K562 (cell line): ENCODE measurements at regions not wholly inside any gene's neighbourhood (a gene's known extent, or its start where the extent isn't known, plus 50 kb on each side); places are given as distances from the start of the nearest gene placed in this dataset.
"Not testable (repeated sequence)": the region's sequence is repeated elsewhere in the genome, so short reads cannot be mapped to it uniquely, and the experiment has no call there.

Experiments used
- ATAC-seq: fragments of 200-7000 bp; cut with Tn5 transposase; 3 replicates; pipeline ENCODE4 v1.9.1; 2020; ENCODE audit warnings: moderate library complexity
- BruUV-seq: library from RNA; stranded (reverse); fragments of 400-500 nt; replicated peaks from 2 replicates; lab custom pipeline; 2021; lab: Mats Ljungman, UMichigan
- CTCF ChIA-PET: fragments of 300-600 bp; formaldehyde crosslinking; extraction: SDS; loops from one replicate; lab custom pipeline; 2021; ENCODE audit warnings: low intra/inter-chr PET ratio; lab: Yijun Ruan, JAX
- POLR2A ChIA-PET: fragments of 300-600, 350-650 bp; sonication (Branson Sonifier 250); formaldehyde crosslinking; extraction: SDS; loops from one replicate; lab custom pipeline; 2021; ENCODE audit warnings: antibody characterized with exemption, inconsistent platforms; lab: Yijun Ruan, JAX
- DNase-seq, 4 experiments: peaks; one replicate each; pipeline versions ENCODE4 v3.0.0 to v3.0.0-alpha.2; 2011 to 2018; ENCODE audit warnings: low spot score in 3 of 4, mixed read lengths in 3 of 4; ENCODE audit errors: extremely low read depth in 1 of 4
- FAIRE-seq: peaks from 2 replicates; lab custom pipeline; 2011; peaks lifted over from hg19 to GRCh38; lab: Jason Lieb, UNC
- H2AFZ ChIP-seq: 2 replicates; pipeline ENCODE4 v1.6.0; 2011; ENCODE audit warnings: low read depth, low read length, control low read depth, inconsistent platforms
- H3K27ac ChIP-seq: fragments of 200-600 bp; 3 replicates; pipeline ENCODE4 v1.8.0; 2011; ENCODE audit warnings: low read depth, mild to moderate bottlenecking, control low read depth, inconsistent platforms, low read length, moderate library complexity, mixed read lengths; ENCODE audit errors: extremely low read depth
- H3K27me3 ChIP-seq, 2 experiments: fragments of 300-600 bp in 1 of 2; 2 replicates in 1 of 2; 3 replicates in 1 of 2; pipeline versions ENCODE4 v1.6.0 to v1.8.0; 2011; ENCODE audit warnings: inconsistent platforms in 2 of 2, low read length in 2 of 2, mild to moderate bottlenecking in 1 of 2, mixed read lengths in 1 of 2, moderate library complexity in 1 of 2; ENCODE audit not compliant: control insufficient read depth in 2 of 2, insufficient read depth in 2 of 2
- H3K36me3 ChIP-seq: fragments of 300-600 bp; 3 replicates; pipeline ENCODE4 v1.8.0; 2011; ENCODE audit warnings: mild to moderate bottlenecking, low read length, inconsistent platforms; ENCODE audit not compliant: control insufficient read depth, insufficient read depth
- H3K4me1 ChIP-seq, 2 experiments: fragments of 200-600 bp in 1 of 2; replicated peaks in 1 of 2; 2 replicates in 1 of 2; 3 replicates in 1 of 2; pipeline versions ENCODE4 v1.5.1 to v1.8.0; 2011; ENCODE audit warnings: inconsistent platforms in 2 of 2, low read length in 2 of 2, mild to moderate bottlenecking in 1 of 2, mixed read lengths in 1 of 2, moderate library complexity in 1 of 2; ENCODE audit not compliant: control insufficient read depth in 2 of 2, insufficient read depth in 2 of 2
- H3K4me2 ChIP-seq: 2 replicates; pipeline ENCODE4 v1.6.1; 2011; ENCODE audit warnings: low read length, control low read depth, inconsistent platforms, mixed read lengths; ENCODE audit not compliant: insufficient read depth
- H3K4me3 ChIP-seq: fragments of 200-600 bp; sonication (generic), shearing (Covaris generic); 2 replicates; pipeline ENCODE4 v1.5.1; 2016; ENCODE audit warnings: control low read depth, inconsistent platforms
- H3K79me2 ChIP-seq: fragments of 200-600 bp; 3 replicates; pipeline ENCODE4 v1.8.0; 2011; ENCODE audit warnings: low read length, inconsistent platforms; ENCODE audit not compliant: control insufficient read depth, insufficient read depth
- H3K9ac ChIP-seq, 2 experiments: 2 replicates each; pipeline versions ENCODE4 v1.6.0 to v1.6.1; 2011; ENCODE audit warnings: low read depth in 2 of 2, low read length in 2 of 2, control low read depth in 1 of 2, inconsistent platforms in 1 of 2, mild to moderate bottlenecking in 1 of 2, mixed read lengths in 1 of 2; ENCODE audit not compliant: insufficient read depth in 1 of 2
- H3K9me1 ChIP-seq: one replicate; pipeline ENCODE4 v1.6.0; 2011; ENCODE audit warnings: inconsistent platforms, mild to moderate bottlenecking, low read length, moderate library complexity; ENCODE audit not compliant: control insufficient read depth, insufficient read depth
- H3K9me3 ChIP-seq: replicated peaks from 2 replicates; pipeline ENCODE4 v1.5.1; 2011; ENCODE audit warnings: low read depth, low read length, inconsistent platforms; ENCODE audit not compliant: control insufficient read depth, insufficient read depth
- H4K20me1 ChIP-seq: replicated peaks from 2 replicates; pipeline ENCODE4 v1.6.1; 2011; ENCODE audit warnings: low read length, inconsistent platforms, mixed read lengths; ENCODE audit not compliant: control insufficient read depth, insufficient read depth
- MEIS2 ChIP-seq: fragments of 450-650 bp; IDR thresholded peaks from 2 replicates; pipeline ENCODE4 v1.6.1; 2014; ENCODE audit warnings: mild to moderate bottlenecking; ENCODE audit not compliant: partially characterized antibody
- XRCC5 ChIP-seq: fragments of 200-400 bp; formaldehyde crosslinking; IDR thresholded peaks from 2 replicates; pipeline ENCODE4 v1.6.1; 2017; ENCODE audit warnings: low read depth, mild to moderate bottlenecking, low read length
- ZNF408 ChIP-seq: fragments of 250-450 bp; sonication (Bioruptor Pico); IDR thresholded peaks from 2 replicates; pipeline ENCODE4 v1.4.0; 2020; ENCODE audit warnings: low read depth, mild to moderate bottlenecking, moderate library complexity
- ZNF668 ChIP-seq: fragments of 250-450 bp; sonication (Bioruptor Pico); IDR thresholded peaks from 2 replicates; pipeline ENCODE4 v1.8.0; 2022; ENCODE audit warnings: mild to moderate bottlenecking, inconsistent platforms
- WGBS: fragments of 100-300 bp; shearing (Covaris generic); methylation state at CpG from one replicate; pipeline ENCODE4 v1.1.6; 2016; ENCODE audit warnings: low coverage, mixed read lengths; ENCODE audit not compliant: insufficient coverage; ENCODE audit errors: missing lambda C conversion rate; 5-methylcytosine and 5-hydroxymethylcytosine counted together
- in situ Hi-C: fragments of 300-500 bp; cut with MboI; formaldehyde crosslinking; loops from 4 replicates; pipeline ENCODE4 v1.15.0; 2018; ENCODE audit warnings: inconsistent platforms, mixed read lengths
- intact Hi-C: fragments of 100-400 bp; cut with micrococcal nuclease; formaldehyde crosslinking; loops from 2 replicates; pipeline ENCODE4 v1.14.2; 2022
- TF ChIP-seq, protein P1 (sequence below): sonication (generic); formaldehyde crosslinking; IDR thresholded peaks from 2 replicates; pipeline ENCODE4 v1.8.1; 2023; ENCODE audit warnings: mild to moderate bottlenecking, missing genetic modification reagents
- TF ChIP-seq, protein P2 (sequence below): sonication (generic); formaldehyde crosslinking; IDR thresholded peaks from 2 replicates; pipeline ENCODE4 v1.8.0; 2023; ENCODE audit warnings: missing genetic modification reagents, mild to moderate bottlenecking, borderline replicate concordance

DNA sequence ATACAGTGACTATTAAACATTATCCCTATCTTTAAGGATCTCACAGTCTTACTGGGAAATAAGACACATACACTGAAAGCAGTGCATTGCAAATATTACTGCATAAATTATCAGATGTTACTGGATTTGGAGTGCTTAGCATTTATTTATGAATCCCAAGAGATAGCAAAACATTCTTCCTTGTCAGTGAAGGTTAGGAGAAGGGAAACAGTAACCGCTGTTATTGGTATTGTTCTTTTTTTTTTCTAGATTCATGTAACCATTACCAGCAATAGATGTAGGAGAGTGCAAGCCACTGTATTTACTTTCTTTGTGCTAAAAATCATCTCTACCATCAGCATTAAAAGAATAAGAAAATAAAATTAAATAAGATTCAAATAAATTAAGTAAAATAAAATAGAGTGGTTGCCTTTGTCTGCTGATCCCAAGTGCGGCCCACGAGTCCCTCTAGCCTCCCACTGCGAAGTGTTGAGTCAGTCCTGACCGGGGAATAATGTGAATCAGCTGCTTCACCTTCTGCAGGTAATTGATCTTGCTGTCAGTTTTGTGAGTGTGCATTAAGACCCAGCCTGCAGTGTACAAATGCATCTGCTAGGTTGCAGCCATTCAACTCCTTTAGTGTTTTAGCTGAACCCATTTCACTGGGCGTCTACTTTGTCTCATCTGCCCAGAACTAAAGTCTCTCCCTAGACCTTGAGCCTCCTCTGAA, 1344.9 kb downstream of the GATA3 start (continued):
- TF ChIP-seq XRCC5, result no peak
- no peak for TF ChIP-seq MEIS2
- TF ChIP-seq, protein P1, sequence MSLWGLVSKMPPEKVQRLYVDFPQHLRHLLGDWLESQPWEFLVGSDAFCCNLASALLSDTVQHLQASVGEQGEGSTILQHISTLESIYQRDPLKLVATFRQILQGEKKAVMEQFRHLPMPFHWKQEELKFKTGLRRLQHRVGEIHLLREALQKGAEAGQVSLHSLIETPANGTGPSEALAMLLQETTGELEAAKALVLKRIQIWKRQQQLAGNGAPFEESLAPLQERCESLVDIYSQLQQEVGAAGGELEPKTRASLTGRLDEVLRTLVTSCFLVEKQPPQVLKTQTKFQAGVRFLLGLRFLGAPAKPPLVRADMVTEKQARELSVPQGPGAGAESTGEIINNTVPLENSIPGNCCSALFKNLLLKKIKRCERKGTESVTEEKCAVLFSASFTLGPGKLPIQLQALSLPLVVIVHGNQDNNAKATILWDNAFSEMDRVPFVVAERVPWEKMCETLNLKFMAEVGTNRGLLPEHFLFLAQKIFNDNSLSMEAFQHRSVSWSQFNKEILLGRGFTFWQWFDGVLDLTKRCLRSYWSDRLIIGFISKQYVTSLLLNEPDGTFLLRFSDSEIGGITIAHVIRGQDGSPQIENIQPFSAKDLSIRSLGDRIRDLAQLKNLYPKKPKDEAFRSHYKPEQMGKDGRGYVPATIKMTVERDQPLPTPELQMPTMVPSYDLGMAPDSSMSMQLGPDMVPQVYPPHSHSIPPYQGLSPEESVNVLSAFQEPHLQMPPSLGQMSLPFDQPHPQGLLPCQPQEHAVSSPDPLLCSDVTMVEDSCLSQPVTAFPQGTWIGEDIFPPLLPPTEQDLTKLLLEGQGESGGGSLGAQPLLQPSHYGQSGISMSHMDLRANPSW, result no peak
- no peak for TF ChIP-seq ZNF408 (CRISPR knock-in tag)
- TF ChIP-seq, protein P2, sequence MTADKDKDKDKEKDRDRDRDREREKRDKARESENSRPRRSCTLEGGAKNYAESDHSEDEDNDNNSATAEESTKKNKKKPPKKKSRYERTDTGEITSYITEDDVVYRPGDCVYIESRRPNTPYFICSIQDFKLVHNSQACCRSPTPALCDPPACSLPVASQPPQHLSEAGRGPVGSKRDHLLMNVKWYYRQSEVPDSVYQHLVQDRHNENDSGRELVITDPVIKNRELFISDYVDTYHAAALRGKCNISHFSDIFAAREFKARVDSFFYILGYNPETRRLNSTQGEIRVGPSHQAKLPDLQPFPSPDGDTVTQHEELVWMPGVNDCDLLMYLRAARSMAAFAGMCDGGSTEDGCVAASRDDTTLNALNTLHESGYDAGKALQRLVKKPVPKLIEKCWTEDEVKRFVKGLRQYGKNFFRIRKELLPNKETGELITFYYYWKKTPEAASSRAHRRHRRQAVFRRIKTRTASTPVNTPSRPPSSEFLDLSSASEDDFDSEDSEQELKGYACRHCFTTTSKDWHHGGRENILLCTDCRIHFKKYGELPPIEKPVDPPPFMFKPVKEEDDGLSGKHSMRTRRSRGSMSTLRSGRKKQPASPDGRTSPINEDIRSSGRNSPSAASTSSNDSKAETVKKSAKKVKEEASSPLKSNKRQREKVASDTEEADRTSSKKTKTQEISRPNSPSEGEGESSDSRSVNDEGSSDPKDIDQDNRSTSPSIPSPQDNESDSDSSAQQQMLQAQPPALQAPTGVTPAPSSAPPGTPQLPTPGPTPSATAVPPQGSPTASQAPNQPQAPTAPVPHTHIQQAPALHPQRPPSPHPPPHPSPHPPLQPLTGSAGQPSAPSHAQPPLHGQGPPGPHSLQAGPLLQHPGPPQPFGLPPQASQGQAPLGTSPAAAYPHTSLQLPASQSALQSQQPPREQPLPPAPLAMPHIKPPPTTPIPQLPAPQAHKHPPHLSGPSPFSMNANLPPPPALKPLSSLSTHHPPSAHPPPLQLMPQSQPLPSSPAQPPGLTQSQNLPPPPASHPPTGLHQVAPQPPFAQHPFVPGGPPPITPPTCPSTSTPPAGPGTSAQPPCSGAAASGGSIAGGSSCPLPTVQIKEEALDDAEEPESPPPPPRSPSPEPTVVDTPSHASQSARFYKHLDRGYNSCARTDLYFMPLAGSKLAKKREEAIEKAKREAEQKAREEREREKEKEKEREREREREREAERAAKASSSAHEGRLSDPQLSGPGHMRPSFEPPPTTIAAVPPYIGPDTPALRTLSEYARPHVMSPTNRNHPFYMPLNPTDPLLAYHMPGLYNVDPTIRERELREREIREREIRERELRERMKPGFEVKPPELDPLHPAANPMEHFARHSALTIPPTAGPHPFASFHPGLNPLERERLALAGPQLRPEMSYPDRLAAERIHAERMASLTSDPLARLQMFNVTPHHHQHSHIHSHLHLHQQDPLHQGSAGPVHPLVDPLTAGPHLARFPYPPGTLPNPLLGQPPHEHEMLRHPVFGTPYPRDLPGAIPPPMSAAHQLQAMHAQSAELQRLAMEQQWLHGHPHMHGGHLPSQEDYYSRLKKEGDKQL (CRISPR knock-in tag), result no peak
- no peak for TF ChIP-seq ZNF668

DNA sequence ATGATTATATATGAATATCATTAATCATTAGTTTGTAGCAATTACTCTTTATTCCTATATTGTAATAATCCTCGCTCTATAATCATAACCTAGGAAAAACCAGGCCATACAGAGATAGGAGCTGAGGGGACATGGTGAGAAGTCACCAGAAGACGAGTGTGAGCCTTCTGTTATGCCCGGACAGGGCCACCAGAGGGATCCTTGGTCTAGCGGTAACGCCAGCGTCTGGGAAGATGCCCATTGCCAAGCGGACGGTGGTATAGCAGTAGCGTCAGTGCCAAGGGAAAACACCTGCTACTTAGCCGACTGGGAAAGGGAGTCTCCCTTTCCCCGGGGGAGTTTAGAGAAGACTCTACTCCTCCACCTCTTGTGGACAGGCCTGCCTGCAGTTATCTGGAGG, 1347.6 kb downstream of the GATA3 start:
- H3K4me1 ChIP-seq, CTCF ChIA-PET, H3K4me3 ChIP-seq, in situ Hi-C loops, POLR2A ChIA-PET, H3K9me1 ChIP-seq, H3K79me2 ChIP-seq, H3K27me3 ChIP-seq, H3K9ac ChIP-seq, FAIRE-seq, H3K4me2 ChIP-seq, H3K36me3 ChIP-seq, H3K9me3 ChIP-seq, H3K27ac ChIP-seq, H4K20me1 ChIP-seq, intact Hi-C loops, ATAC-seq, DNase-seq, BruUV-seq, H2AFZ ChIP-seq: not testable (repeated sequence)
- 3% methylated on average over 11 of the region's 11 CpGs for WGBS
